ENCODE measurements at regions not wholly inside any gene's neighbourhood (a gene's known extent, or its start where the extent isn't known, plus 50 kb on each side); places are given as distances from the start of the nearest gene placed in this dataset.

- in situ Hi-C loops (cut with MboI; ENCODE audit: low pct_unique_long_range_greater_than_20kb, low sequenced_read_pairs, unreplicated experiment): no loop called here
- TF ChIP-seq CTCF (IDR thresholded peaks at IDR 0.05; ENCODE audit: extremely low read depth, insufficient read depth, missing control alignments): no peak
- no peak for DNase-seq (ENCODE audit: low spot score)
These were observed 264.2 kb downstream of the ZSWIM6 start for GRCh38 chr5:61596265-61596664.

DNA sequence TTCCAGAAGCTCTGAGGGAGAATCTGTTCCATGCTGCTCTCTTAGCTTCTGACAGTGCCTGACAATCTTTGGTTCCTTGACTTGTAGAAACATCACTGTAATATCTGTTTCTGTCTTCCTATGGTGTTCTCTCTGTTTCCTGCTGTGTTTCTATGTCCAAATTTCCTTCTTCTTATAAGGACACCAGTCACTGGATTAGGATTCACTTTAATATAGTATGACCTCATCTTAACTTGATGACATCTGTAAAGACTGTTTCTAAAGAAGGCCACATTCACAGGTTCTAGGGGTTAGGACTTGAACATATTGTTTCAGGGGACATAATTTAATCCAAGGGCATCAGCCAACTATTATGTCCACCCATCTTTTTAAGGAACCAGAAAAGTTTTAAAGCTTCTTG is 265.6 kb downstream of the ZSWIM6 start:
- DNase-seq (ENCODE audit: low spot score): no peak
- in situ Hi-C loops (cut with MboI; ENCODE audit: low pct_unique_long_range_greater_than_20kb, low sequenced_read_pairs, unreplicated experiment): no loop called here
- TF ChIP-seq CTCF (IDR thresholded peaks at IDR 0.05; ENCODE audit: extremely low read depth, insufficient read depth, missing control alignments): no peak

DNA sequence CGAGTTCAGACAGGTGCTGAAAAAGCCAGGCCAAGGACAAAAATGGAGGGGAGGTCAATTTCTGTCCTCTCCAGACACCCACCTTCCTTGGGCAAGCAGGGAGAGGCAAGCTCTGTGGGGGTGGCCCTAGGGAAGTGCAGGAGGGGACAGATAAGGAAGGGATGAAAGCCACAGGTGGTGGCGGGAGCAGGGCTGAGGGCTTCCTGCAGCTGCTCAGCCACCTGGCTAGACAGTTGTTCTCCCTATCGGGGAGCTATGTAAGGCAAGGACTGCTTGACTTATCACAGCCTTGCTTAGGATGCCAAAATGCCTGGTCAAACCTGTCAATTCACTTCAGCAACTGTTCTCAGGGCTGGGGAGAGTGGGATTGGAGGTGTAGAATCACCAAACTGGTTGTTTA is 266.1 kb downstream of the ZSWIM6 start:
- in situ Hi-C loops (cut with MboI; ENCODE audit: low pct_unique_long_range_greater_than_20kb, low sequenced_read_pairs, unreplicated experiment): no loop called here
- TF ChIP-seq CTCF (IDR thresholded peaks at IDR 0.05; ENCODE audit: extremely low read depth, insufficient read depth, missing control alignments): no peak
- no peak for DNase-seq (ENCODE audit: low spot score)

- in situ Hi-C loops (cut with MboI; ENCODE audit: low pct_unique_long_range_greater_than_20kb, low sequenced_read_pairs, unreplicated experiment): no loop called here
- DNase-seq (ENCODE audit: low spot score): no peak
- no peak for TF ChIP-seq CTCF (IDR thresholded peaks at IDR 0.05; ENCODE audit: extremely low read depth, insufficient read depth, missing control alignments)
These were observed 267.5 kb downstream of the ZSWIM6 start for GRCh38 chr5:61599370-61600122.

DNA sequence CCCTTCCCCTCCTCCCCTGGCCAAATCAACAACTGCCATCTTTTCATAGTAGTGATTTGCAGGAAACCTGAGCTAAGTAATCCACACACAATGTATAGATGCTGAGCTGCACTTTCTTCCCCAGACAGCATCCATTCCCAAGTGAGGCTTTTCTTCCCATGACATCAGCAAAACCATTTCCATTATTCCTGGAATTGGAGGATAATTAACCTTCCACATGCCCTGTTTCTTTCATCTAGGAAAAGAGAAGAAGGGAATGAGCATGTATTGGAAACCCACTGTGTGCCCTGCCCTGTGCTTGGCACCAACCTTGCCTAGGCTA is 268.0 kb downstream of the ZSWIM6 start:
- no peak for DNase-seq (ENCODE audit: low spot score)
- in situ Hi-C loops (cut with MboI; ENCODE audit: low pct_unique_long_range_greater_than_20kb, low sequenced_read_pairs, unreplicated experiment): no loop called here
- TF ChIP-seq CTCF (IDR thresholded peaks at IDR 0.05; ENCODE audit: extremely low read depth, insufficient read depth, missing control alignments): no peak

- no peak for DNase-seq (ENCODE audit: low spot score)
- in situ Hi-C loops (cut with MboI; ENCODE audit: low pct_unique_long_range_greater_than_20kb, low sequenced_read_pairs, unreplicated experiment): no loop called here
- TF ChIP-seq CTCF (IDR thresholded peaks at IDR 0.05; ENCODE audit: extremely low read depth, insufficient read depth, missing control alignments): no peak
These were observed 269.0 kb downstream of the ZSWIM6 start for GRCh38 chr5:61600945-61601511.

Data from GM13977 (cell line).